HG03135 (cell line): ENCODE measurements at regions not wholly inside any gene's neighbourhood (a gene's known extent, or its start where the extent isn't known, plus 50 kb on each side); places are given as distances from the start of the nearest gene placed in this dataset.

Source experiments
- ATAC-seq: cut with Tn5 transposase; IDR thresholded peaks from one replicate; pipeline ENCODE4 v1.9.1; 2021; ENCODE audit warnings: mild to moderate bottlenecking, moderate library complexity; ENCODE audit not compliant: unreplicated experiment

DNA sequence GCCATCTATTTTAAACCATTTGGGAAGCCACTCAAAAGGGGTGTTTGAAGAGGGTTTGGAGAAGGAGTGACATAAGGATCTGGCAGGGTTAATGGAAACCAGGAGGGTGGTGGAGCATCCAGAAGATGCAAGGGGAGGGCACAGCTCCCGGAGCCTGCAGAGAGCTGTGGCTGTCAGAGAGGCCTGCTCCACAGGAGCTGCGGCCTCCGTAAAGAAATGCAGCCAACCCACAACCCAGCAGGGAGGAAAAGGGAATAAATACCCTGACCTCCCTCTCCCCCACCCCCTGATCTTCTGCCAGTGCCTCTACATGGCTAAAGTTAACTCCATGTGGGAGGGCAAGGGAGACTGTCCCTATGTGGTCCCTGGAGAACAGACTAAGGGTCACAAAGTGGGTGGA is 567.1 kb upstream of the POU3F3 start:
- no peak for ATAC-seq

DNA sequence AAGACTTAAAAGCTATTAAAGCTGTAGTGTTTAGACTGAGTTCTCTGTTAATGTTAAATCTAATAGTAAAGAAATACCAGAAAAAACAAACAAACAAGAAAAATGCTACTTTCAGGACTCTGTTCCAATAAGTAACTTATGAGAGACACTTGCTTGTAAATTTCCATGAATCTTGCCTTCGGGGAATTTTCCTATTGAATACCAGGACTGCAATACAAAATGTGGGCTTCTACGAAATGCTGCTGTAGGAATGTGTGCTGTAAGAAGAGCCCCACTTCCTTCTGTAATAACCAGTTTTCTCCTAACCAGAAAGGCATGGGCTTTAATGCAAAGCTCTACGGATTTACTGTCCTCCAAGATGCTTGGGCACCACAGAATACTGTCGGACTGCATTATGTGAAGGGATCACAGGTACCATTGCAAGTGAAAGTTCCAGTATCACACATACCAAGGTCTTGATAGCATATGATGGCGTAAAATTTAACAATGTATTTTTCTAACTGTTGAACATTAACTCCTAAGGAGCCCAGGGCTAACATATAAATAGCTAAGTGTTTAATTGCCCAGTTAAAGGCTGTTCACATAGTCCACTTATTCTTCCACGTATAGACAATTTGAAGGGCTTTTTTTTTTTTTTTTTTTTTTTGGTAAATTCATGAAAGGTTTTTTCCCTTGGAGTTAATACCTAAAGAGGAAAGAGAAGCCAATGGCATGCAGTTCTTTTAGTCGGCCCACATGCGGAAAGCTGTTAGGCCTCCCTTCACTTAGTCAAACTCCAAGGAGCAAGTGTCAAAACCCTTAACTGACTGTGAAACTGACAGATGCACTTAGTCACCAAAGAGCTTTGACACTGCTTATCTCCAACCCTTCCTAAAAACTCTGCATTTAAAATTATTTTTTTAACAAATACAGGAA is 564.0 kb upstream of the POU3F3 start:
- ATAC-seq = no peak

DNA sequence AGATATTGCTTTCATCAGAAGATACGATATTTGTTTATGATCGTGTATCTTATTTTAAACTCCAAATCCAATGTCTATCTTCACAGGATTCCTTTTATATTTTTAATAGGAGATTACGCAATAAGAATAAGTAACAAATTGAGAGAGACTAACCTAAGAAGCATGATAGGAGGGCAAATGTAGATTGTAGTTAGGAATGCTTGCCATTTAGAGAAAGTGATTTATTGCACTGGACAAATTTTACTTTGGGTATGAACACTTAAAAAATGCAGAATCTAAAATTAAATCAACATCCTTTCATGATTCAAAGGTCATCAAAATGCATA is 563.4 kb upstream of the POU3F3 start:
- ATAC-seq = no peak

DNA sequence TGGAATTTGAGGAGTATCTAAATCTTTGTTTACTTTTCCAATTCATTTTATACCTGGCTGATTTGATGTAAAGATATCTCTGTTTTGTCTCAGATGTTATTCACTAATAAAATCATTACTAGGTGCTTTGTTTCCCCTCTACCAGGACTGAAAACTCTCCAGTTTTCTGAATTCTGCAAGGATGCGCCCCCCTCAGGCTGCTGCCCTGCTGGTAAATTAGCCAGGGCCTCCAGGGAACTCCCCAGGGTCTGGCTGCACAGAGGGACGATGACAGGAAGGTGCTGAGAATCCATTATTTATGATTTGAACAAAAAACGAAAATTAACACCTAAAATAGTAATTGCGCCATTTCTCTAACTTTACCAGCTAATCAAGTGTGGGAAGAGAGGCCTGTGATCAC is 541.2 kb upstream of the POU3F3 start:
- ATAC-seq = no peak

DNA sequence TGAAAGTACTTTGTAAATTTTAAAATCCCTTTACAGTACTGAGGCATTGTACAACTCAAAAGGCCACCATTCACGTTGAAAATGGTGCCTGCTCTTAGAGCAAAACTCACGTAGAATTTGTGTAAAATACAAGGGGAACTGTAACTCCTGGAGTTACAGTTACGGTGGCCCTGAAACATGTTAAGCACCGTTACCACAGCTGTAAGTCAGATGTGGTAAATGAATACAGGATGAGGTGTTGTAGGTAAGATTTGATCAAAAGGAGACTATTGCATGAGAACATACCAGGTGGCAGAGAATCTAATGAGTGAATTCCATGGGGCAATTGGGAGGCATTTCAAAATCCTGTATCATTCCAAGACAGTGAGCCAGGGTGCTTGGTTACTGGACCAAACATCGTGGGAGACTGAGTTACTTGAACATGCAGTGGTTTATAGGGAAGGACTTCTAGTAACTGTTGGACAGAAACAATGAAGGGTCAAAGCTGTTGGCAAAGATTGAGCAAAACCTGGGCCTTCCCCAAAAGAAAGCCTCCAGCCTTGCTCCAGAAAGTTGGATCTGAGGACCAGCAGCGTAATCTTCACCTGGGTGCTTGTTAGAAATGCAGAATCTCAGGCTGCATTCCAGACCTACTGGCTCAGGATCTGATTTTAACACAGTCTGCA is 535.8 kb upstream of the POU3F3 start:
- ATAC-seq = no peak

DNA sequence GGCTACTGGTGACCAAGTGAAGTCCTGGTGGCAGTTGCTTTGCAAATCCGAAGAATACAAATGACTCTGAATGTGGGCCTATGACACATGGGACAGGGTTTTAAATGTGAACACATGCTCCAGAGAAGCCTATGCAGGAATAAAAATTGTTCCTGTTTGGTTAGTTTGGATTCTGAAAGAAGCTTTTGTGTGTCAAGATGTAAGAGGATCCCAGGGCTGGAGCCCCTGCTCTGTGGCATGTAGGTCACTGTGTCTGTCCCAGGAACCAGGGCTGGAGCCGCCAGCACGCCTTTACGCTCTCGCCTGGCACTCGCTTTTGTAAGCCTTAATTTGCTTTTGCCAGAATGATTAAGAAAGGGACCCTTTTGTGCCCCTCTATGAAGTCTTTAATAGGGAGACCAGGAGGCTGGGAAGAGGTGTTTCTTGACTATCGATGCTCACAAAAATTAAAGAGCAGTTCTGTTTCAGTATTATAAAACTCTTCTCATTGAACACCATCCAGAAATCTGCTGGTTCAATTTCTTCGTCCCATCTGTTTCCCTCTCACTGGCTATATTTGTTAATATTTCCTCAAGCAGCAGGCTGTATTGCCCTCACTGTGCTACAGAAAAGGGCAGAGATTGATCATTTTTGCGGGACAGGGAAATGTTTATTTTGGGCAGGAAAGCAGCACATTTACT is 532.7 kb upstream of the POU3F3 start:
- no peak for ATAC-seq

DNA sequence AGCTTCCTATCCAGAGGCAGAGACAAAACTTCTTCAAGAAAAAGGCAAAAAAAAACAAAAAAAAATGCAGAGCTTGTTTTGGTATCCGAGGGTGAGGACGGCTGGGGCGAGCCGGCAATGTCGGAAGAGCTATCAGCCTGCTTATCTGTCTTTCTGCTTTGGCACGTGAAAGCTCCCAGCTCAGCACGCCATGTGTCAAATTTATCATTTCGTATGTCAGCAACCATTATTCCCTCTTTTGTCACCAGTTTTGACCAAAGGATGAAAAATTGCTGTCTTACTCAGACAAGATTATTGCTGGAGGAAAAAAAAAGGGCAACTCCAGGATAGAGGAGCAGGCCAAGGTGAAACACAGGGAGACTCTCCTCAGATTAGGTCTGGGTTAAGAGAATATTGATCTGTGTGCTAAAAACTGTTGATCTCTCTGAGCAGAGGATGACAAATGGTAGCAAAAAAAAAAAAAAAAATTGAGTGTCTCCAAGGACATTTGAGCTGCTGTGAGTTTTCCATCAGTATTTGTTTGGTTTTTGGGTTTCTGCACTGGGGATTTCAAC is 532.0 kb upstream of the POU3F3 start:
- ATAC-seq = no peak

DNA sequence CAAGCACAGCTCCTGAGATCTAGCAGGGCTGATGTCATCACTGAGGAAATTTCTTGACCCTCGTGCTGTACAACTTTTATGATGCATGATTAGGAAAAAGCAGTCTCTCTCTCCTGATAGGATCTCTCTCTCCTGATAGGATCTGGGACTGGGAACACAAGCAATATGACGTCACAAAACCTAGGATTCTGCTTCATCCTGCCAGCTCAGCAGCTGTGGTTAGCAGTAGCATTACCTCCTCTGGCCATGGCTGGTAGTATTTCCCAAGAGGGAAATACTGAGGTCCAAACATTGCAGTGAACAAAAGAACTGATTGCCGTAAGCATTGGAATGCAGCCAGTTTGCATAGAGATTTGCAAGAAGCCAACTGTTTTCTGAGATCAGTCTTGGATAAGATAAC is 521.2 kb upstream of the POU3F3 start:
- no peak for ATAC-seq

DNA sequence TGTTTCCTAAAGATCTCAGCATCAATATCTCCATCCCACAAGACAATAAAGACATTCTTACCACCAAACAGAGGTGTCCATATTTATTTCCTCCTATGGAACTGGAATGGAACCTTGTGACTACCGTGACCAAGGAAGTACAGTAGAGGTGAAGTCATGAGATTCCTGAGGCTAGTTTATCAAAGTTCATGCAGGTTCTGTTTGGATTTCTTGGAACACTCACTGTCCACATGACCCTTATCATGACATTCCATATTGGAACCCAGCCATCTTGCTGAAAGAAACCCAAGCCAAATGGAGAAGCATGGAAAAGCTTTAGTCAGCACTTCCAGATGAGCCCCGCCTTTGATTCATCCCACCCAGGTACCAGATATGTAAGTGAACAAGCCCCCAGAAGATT is 516.0 kb upstream of the POU3F3 start:
- no peak for ATAC-seq

DNA sequence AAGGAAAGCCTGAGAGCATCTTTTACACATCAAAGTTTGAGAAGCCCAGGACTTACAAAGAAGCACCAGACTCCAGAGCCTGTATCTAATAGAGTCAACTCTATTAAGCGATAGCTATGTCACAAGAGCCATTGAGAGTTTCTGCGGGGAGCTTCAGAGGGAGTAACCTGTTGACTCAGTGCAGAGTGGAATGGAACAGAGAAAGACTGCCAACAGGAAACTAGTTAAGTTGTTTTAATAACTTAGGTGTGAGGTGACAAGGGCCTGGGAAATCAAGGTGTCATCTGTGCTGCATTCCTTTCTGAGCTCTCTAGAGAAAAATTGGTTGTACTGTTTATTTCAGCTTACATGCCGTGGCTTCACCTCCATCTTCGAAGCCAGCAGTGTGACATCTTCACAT is 513.8 kb upstream of the POU3F3 start:
- ATAC-seq = no peak

DNA sequence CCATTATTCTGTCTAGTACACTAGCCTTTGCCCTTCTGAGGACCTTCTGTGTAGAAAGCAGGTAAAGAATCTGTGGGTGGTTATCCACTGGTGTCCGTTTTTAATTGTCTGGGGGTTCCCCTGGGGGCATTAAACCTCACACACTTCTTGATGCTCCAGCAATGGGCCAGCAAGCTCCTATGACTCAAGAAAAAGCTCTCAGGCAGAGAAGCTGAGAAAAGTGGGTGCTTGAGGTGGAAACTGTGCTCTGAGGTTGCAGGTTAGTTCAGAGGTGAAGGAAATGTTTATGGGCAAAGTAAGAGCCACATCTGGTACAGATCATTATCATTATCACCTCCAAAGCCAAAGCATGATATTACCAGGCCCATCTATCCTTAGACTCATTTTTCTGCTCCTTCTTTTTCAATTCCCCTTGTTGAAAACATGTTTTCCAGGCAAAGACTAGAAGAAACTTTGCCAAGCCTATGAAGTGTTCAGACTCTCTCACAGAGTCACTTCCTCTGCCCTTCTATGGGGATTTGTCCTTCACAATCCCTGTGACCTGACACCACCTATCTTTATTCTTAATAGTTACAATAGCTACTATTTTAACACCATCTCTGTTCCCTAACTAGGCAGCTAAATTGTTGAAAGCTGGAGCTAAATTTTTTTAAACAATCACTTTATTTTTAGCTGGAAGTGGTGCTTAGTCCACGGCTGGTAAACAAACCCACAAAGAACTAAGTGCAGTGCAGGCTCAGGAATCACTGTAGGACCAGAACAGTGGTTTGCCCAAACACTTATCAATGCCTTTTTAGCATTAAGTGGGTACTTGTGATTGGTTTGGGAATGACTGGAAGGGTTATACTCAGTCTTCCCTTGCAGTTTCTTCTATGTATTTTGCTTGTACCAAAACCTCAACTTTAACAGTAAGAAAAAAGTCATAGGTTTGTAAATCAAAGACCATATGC is 512.8 kb upstream of the POU3F3 start:
- ATAC-seq = no peak

DNA sequence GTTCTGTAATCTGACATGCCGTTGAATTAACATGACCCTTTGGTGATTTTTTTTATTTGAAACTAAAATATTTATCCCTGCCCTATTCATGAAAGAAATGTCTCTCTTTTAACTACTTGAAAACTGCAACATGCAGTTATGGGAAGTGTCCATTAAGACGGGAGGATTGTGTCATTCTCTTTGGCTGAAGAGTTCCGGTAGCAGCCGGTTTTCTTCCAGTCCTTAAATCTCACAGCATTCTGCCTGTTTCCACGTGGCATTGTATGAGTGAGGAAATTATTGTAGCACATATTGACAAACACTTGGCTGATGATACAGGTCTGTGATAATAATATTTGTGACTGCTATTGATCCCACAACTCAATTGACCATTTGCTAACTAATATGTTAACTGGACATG is 509.6 kb upstream of the POU3F3 start:
- ATAC-seq = no peak

DNA sequence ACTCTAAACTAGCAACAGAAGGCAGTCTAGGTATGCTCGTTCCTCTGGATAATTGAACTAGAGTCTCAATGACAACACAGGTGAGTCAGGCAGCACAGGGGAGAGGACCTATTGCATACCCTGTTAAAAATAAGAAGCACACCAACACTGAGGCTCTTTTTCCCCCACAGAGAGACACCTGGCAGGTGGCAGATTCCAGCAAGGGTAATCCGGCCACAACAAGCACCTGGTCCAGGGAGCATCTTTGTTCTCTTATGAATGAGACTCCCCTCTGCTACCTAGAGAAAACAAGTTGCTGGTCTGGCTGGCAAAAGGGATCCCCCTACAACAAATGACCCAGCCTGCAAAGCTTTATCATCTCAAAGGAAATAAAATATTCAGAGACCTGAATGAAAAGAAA is 508.9 kb upstream of the POU3F3 start:
- ATAC-seq = no peak

DNA sequence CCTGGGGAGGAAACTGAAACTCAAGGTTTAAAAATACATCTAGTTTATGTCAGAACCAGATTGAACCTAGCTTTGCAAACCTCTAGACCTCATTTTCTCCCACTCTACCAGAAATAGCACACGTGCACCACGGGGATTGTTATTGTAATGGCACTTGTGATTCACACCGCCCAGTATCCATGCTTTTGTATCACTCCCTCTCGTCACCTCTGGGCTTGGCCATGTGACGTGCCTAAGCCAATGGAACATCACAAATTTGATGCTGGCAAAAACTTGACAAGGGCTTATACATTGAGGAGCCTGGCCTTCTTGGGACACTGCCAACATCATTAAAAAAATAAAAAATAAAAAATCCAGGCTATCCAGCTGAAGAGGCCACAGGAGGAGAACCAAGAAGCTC is 495.8 kb upstream of the POU3F3 start:
- ATAC-seq = no peak

DNA sequence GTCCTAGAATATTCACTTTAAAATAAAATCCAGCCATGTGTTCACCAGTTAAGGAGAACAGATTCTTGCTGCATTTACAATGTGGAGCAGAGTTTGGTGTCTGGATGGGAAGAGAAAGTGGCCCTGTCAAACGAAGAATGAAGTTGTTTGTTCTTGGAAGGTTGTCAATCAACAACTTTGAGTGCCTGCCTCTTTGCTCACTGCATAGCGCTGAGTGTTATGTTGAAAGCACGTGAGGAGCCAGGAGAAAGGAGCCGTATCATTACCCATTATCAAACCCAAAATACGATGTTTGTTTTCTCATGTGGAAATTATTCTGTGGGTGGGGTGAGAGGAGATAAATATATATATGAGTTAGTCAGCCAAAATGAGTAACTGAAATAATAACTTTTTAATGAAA is 492.5 kb upstream of the POU3F3 start:
- ATAC-seq = no peak

DNA sequence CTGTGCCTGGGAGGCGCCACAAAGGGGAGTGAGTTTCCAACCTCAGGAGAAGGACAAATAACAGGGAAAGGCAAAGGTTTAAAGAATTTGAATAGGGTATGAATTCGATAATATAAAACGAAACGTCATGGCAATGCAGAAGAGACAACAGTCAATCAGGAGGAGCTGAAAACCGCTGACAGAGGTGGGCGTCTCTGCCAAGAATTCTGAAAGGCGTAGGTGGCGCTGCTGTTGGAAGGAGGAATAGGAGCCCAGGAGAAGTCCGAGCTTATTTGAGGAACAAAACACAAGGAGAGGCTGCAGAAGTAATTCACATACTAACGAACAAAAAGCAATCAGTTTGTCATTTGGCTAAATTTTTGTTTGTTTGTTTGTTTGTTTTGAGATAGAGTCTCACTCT is 485.8 kb upstream of the POU3F3 start:
- ATAC-seq = no peak

DNA sequence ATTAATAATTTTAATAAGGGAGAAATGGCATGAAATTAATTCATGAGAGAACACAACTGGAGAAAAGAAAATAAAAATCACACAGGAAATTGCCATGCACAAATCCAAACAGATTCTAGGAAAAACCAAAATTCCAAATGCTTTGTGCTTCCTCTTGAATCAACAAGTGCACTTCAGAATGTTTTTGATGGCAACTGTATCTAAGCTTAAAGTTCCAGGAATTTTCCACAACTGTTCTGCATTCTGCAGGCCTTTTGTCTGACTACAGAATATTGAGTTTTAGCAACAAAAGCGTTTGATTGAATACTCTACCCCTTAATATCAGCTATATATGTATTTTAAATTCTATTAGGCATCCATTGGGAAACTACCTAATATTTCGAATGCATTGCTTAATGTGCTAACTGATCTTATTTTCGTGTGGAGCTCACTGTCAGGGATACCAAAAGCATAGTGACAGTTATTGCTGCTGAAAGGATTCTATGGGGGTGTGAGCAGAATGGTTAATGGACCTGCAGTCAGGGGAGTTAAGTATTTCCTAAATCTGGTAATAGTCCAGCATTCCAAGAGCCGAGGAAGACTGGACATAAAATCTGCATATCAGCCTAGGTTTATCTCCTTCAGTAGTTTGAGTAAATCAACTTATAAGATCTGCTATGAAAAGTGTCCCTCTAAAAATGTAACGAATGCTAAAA is 482.7 kb upstream of the POU3F3 start:
- no peak for ATAC-seq

DNA sequence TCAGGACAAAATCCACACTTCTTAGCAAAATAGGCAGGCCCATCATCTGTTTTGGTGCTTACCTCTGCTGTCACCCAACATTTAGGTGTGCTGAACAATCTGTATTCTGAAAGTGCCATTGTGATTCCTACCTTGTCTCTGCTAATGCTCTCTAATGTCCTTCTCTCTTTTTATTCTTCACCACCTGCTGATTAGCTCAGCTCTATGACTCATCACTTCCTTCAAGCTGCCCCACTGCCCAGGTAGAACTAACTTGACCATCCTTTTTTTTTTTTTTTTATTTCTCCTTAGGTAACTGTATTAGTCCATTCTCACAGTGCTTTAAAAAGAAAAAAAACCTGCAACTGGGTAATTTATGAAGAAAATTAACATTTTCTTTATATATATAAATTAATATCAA is 478.7 kb upstream of the POU3F3 start:
- no peak for ATAC-seq

DNA sequence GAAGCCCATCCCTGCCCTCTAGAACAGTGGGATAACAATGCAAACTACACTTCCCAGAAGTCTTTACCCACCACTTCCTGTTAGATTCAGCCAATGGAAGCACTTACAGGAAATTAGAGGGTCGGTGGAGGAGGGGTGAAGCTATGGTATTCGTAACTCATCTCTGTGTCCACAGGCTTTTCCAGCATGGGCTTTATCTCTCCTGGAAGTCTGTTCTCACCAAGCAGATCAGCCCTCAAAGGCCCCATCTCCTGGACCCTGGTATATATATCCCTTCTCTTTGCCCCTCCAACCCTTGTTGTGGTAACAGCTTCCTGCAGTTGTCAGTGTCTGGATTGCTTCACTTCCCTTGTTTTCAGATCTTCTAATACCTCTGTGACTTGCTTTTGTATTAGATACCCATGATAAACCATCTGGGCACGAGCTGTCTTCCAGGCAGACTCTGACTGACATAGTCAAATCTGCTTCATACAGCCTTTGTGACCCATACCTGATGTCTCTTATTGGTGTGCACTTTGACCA is 475.0 kb upstream of the POU3F3 start:
- no peak for ATAC-seq

DNA sequence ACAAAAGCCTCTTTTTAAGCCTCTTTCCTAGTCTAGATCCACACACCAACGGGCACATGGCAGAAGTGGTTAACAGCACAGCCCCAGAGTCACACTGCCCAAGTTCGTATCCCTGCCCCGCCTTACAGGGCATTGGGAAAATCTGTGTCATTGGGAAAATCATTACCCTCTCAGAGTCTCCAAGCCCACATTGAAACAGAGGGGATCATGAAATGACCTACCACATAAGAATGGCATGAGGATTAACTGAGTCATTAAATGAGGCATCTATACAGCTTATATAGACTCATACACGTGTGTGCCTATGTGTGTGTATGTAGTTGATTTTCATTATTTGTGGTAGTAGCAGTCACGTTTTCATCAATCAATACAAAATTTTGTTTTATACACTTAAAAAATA is 469.0 kb upstream of the POU3F3 start:
- ATAC-seq = no peak
